ENCODE measurements at regions not wholly inside any gene's neighbourhood (a gene's known extent, or its start where the extent isn't known, plus 50 kb on each side); places are given as distances from the start of the nearest gene placed in this dataset.

- TF ChIP-seq CTCF (IDR thresholded peaks at IDR 0.05) (no peak), POLR2A (IDR thresholded peaks at IDR 0.05) (no peak), EP300 (IDR thresholded peaks at IDR 0.05) (no peak), POLR2AphosphoS5 (IDR thresholded peaks at IDR 0.05) (no peak)
Observed at GRCh38 chr2:204066051-204066450, 129.5 kb downstream of the ICOS start.

Data from stomach (tissue), 4 donors.